Tibial artery (tissue), 4 donors: ENCODE measurements at regions not wholly inside any gene's neighbourhood (a gene's known extent, or its start where the extent isn't known, plus 50 kb on each side); places are given as distances from the start of the nearest gene placed in this dataset.
"Not testable (repeated sequence)": the region's sequence is repeated elsewhere in the genome, so short reads cannot be mapped to it uniquely, and the experiment has no call there.

Experiments used
- DNase-seq, 2 donors: peaks; one replicate each; pipeline ENCODE4 v3.0.0-alpha.2; 2019
- H3K27ac ChIP-seq, 2 donors: fragments of 200-600 bp; sonication (generic) in 1 of 2; 1 replicate in 1 of 2; 2 replicates in 1 of 2; pipeline ENCODE4 v1.5.1; 2018 to 2019; ENCODE audit warnings: mild to moderate bottlenecking in 1 of 2
- H3K27me3 ChIP-seq, 2 donors: fragments of 200-600 bp; sonication (generic) in 1 of 2; one replicate each; pipeline versions ENCODE4 v1.5.1 to v1.6.0; 2016 to 2019
- H3K36me3 ChIP-seq, 3 donors: fragments of 200-600 bp; sonication (generic) in 2 of 3; one replicate each; pipeline ENCODE4 v1.5.1; 2016 to 2019; ENCODE audit warnings: mild to moderate bottlenecking in 2 of 3
- H3K4me1 ChIP-seq, 4 donors: fragments of 200-600 bp; sonication (generic) in 2 of 4; 1 replicate in 3 of 4; 2 replicates in 1 of 4; pipeline ENCODE4 v1.5.1; 2016 to 2019
- H3K4me3 ChIP-seq, 2 donors: fragments of 200-600 bp; sonication (generic) in 1 of 2; 1 replicate in 1 of 2; 2 replicates in 1 of 2; pipeline ENCODE4 v1.5.1; 2018 to 2019; ENCODE audit warnings: mild to moderate bottlenecking in 2 of 2
- H3K9me3 ChIP-seq, 3 donors: fragments of 200-600 bp; sonication (generic) in 1 of 3; one replicate each; pipeline ENCODE4 v1.5.1; 2016 to 2019
- CTCF ChIP-seq, 2 experiments: fragments of 200-600 bp in 1 of 2; fragments of 450-650 bp in 1 of 2; IDR thresholded peaks; one replicate each; pipeline ENCODE4 v1.5.1; 2017 to 2019; ENCODE audit warnings: antibody characterized with exemption in 2 of 2, mild to moderate bottlenecking in 1 of 2, moderate library complexity in 1 of 2
- intact Hi-C: fragments of 100-400 bp; cut with DNase I; formaldehyde crosslinking; loops from one replicate; pipeline ENCODE4 v1.15.0; 2023; ENCODE audit warnings: low total_unique reads

- Histone ChIP-seq H3K36me3 (no peaks in the 10 kb centered on the region), H3K4me1 (no peaks in the 10 kb centered on the region), H3K4me3 (no peak overlapping the region), H3K27ac (no peak overlapping the region), H3K27me3 (no peaks in the 10 kb centered on the region), H3K9me3 (no peaks in the 10 kb centered on the region)
- DNase-seq: no peak
- TF ChIP-seq CTCF (IDR thresholded peaks at IDR 0.05): no peak
- intact Hi-C loops: no loop called here
These were observed 89.1 kb upstream of the SHISA6 start for GRCh38 chr17:11151818-11152425.

GRCh38 chr17:11150906-11151511 is 90.0 kb upstream of the SHISA6 start:
- DNase-seq, H3K4me1 ChIP-seq, H3K9me3 ChIP-seq, H3K27me3 ChIP-seq, H3K36me3 ChIP-seq, H3K4me3 ChIP-seq, H3K27ac ChIP-seq, intact Hi-C loops: not testable (repeated sequence)

GRCh38 chr17:11144358-11145233 is 96.4 kb upstream of the SHISA6 start:
- Histone ChIP-seq H3K4me3 (no peak overlapping the region), H3K27me3 (no peaks in the 10 kb centered on the region), H3K9me3 (no peaks in the 10 kb centered on the region), H3K27ac (no peak overlapping the region), H3K4me1 (no peaks in the 10 kb centered on the region), H3K36me3 (no peaks in the 10 kb centered on the region)
- DNase-seq: no peak
- intact Hi-C loops: no loop called here
- TF ChIP-seq CTCF (IDR thresholded peaks at IDR 0.05): peak; percentile 22 to 24

- H3K27ac ChIP-seq: no peak overlapping the region
- H3K27me3 ChIP-seq: no peaks in the 10 kb centered on the region
- H3K9me3 ChIP-seq: no peaks in the 10 kb centered on the region
- intact Hi-C loops: no loop called here
- no peak overlapping the region for H3K4me3 ChIP-seq
- no peaks in the 10 kb centered on the region for H3K36me3 ChIP-seq
- no peak for DNase-seq
- H3K4me1 ChIP-seq: no peaks in the 10 kb centered on the region
- no peak for TF ChIP-seq CTCF (IDR thresholded peaks at IDR 0.05)
These were observed 98.8 kb upstream of the SHISA6 start for GRCh38 chr17:11142231-11142630.

- Histone ChIP-seq H3K9me3 (no peaks in the 10 kb centered on the region), H3K4me3 (no peak overlapping the region), H3K27me3 (no peaks in the 10 kb centered on the region), H3K36me3 (no peaks in the 10 kb centered on the region), H3K27ac (no peak overlapping the region), H3K4me1 (no peaks in the 10 kb centered on the region)
- TF ChIP-seq CTCF (IDR thresholded peaks at IDR 0.05): no peak
- no peak for DNase-seq
- intact Hi-C loops: no loop called here
These were observed 100.5 kb upstream of the SHISA6 start for GRCh38 chr17:11140501-11140900.

- Histone ChIP-seq H3K27ac (no peak overlapping the region), H3K36me3 (no peaks in the 10 kb centered on the region), H3K4me3 (no peak overlapping the region), H3K9me3 (no peaks in the 10 kb centered on the region), H3K4me1 (no peaks in the 10 kb centered on the region), H3K27me3 (no peaks in the 10 kb centered on the region)
- DNase-seq: no peak
- TF ChIP-seq CTCF (IDR thresholded peaks at IDR 0.05): no peak
- intact Hi-C loops: no loop called here
These were observed 101.0 kb upstream of the SHISA6 start for GRCh38 chr17:11140043-11140442.
